ENCODE measurements at regions not wholly inside any gene's neighbourhood (a gene's known extent, or its start where the extent isn't known, plus 50 kb on each side); places are given as distances from the start of the nearest gene placed in this dataset.
"Not testable (repeated sequence)": the region's sequence is repeated elsewhere in the genome, so short reads cannot be mapped to it uniquely, and the experiment has no call there.

- no peak for DNase-seq
Observed at GRCh38 chr14:97031530-97031929, 234.3 kb downstream of the VRK1 start.

DNA sequence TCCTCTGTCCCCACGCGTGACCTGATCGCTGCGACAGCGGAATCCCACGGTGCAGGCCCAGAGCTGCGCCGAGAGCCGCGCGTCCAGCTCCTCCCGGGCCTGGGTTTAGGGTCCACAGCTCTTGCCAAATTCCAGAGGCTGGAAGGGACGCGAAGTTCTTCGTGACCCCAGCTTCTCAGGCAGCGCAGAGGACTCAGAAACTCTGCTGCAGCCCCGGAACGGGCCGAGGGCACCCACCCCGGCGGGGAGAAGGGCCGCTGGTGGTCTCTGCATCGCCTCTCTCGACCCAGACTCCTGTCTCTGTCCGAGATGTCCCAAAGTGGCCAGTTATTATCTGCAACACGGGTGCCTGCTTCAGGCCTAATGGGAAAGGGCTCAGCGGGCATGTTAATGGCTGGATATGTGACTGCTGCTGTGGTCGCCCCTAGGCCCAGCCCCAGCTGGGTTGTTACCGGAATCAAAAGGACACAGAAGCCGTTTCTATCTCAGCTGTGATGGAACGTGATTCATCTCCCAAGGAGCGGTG lies 236.4 kb downstream of the VRK1 start:
- no peak for DNase-seq

- DNase-seq = no peak
Observed at GRCh38 chr14:97036086-97036852, 239.1 kb downstream of the VRK1 start.

- no peak for DNase-seq
Observed at GRCh38 chr14:97039717-97040363, 242.7 kb downstream of the VRK1 start.

- DNase-seq = no peak
Observed at GRCh38 chr14:97046967-97047366, 249.8 kb downstream of the VRK1 start.

- DNase-seq = no peak
Observed at GRCh38 chr14:97052001-97052400, 254.8 kb downstream of the VRK1 start.

GRCh38 chr14:97053941-97054340 lies 256.8 kb downstream of the VRK1 start:
- no peak for DNase-seq

- no peak for DNase-seq
Observed at GRCh38 chr14:97055355-97055754, 258.2 kb downstream of the VRK1 start.

- DNase-seq = no peak
Observed at GRCh38 chr14:97056086-97056485, 258.9 kb downstream of the VRK1 start.

GRCh38 chr14:97057238-97058073 lies 260.3 kb downstream of the VRK1 start:
- no peak for DNase-seq

DNA sequence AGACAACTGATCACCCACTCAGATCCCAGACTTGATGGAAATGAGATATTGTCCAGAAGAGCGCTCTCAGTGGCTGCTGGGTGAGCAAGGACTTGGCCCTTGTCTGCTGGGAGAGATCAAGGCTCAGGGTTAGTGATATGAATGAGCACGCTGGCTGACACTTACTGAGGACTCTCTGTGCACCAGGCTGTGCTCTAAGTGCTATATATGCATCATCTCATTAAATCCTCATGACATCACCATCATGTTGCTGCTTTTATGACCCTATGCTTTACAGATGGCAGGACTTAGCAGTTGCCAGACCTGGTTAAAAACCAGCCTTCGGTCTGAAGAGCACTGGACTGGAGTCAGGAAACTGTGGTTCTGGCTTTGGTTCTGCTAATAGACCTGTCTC lies 260.9 kb downstream of the VRK1 start:
- DNase-seq = no peak

GRCh38 chr14:97058589-97058988 lies 261.4 kb downstream of the VRK1 start:
- DNase-seq = no peak

GRCh38 chr14:97061198-97061597 lies 264.0 kb downstream of the VRK1 start:
- no peak for DNase-seq

DNA sequence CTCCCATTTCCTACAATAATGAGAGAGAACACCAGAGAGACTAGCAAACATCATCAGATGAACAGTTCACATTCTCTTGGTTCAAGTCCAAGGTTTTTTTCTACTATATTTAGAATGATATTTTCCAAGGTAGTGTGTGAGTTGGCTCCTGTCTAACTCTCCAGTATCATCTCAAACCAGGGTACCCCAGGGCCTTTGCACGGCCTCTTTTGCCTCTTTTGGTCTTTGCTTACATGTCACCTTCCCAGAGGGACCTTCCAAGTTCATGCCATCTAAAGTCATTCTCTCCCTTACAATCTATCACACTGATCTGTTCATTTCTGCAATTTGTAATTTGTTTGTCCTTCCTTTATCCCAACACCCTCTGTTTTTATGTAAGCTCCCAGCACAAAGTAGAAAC lies 264.5 kb downstream of the VRK1 start:
- no peak for DNase-seq

- DNase-seq = no peak
Observed at GRCh38 chr14:97065305-97066067, 268.3 kb downstream of the VRK1 start.

DNA sequence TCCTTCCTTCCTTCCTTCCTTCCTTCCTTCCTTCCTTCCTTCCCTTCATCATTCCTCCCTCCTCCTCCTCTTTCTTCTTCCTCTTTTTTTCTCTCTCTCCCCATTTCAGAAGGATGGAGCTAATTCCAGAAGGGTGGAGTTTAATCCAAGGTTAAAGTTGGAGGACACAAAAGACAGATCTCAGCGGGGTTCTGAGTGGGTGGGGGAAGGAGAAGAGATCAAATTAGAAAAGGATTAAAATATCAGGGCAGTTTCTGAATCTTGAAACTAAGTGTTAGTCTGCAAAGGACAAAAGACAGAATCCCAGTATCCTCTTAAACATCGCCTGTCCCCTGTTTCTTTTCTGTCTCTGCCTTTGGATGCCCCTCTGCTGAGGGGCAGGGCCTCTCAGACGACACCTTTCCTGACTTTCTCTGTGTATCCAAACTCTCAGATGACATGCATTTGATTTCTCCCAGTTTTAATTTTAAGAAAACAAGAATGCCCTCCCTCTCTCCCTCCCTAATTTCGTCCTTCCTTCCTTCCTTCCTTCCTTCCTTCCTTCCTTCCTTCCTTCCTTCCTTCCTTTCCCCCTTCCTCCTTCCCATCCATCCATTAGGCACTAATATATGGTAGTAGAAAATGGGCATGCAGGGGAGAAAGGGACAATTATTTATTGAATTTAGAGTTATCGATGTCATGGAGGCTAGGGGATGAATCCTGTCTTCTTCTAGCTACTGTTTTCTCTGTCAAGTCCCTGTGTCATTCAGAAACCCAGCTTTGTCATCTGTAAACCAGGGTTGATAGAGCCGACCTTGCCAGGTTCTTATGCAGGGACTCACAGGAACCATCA lies 269.1 kb downstream of the VRK1 start:
- no peak for DNase-seq

- DNase-seq = not testable (repeated sequence)
Observed at GRCh38 chr14:97068293-97068692, 271.1 kb downstream of the VRK1 start.

DNA sequence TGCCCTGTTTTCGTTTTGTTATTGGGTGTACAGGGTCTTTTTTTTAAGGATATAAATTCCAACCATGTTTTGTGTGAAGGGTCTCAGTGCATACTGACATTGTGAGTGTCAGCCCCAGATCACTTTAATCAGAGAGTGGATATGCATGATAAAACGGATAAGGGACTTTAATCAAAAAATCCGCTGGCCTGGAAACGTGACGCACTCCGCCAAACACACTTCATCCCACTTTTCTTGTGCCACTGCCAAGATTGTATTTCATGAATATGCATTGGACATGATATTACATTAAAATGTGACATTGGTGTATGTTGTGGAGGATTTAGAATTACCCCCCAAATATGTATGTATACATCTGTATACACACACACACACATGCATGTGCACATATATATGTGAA lies 273.1 kb downstream of the VRK1 start:
- no peak for DNase-seq

DNA sequence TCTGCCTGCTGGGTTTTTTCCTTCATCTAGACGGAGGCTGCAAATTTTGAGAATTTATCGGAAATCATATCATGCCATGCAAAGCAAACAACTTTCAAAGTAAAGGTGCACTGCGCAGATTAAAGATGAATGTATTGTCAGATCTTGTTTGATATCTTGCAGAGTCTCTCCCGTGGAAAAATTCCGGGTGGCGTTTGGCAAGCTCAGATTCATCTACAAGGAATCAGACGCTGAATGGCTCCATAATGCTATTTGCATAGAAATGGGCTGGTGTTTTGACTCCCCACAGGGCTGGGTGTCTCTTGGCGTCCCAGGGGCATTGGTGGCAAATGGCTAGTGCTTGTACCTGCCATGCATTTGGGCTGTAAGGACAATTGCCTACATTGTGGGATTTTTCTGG lies 274.0 kb downstream of the VRK1 start:
- DNase-seq = no peak

- no peak for DNase-seq
Observed at GRCh38 chr14:97073622-97074021, 276.4 kb downstream of the VRK1 start.

DNA sequence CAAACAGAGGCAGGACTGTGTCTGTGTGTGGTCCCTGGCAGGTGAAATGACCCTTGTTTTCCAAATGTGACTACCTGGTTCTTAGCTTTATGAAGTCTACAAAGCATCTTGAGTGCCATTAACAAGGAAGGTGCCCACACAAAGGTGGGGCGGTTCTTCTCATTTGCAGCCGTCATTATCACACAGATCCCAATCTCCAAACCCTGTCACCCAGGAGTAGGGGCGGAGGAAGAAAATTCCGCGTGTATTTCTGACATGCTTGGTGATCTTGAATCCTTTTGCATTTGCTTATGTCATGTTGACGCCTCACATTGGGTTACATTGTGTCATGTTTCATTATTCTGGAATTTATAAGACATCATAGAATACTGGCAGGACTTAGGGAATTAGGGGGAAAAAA lies 277.3 kb downstream of the VRK1 start:
- no peak for DNase-seq

GRCh38 chr14:97074856-97075255 lies 277.7 kb downstream of the VRK1 start:
- DNase-seq = no peak

Measured in COR-L47 (cell line).